PC-9 (cell line): ENCODE measurements at regions not wholly inside any gene's neighbourhood (a gene's known extent, or its start where the extent isn't known, plus 50 kb on each side); places are given as distances from the start of the nearest gene placed in this dataset.

Experiments used
- EZH2 ChIP-seq: fragments of 200-600 bp; sonication (generic); IDR thresholded peaks from 2 replicates; pipeline ENCODE4 v1.8.0; 2017; ENCODE audit warnings: antibody characterized with exemption, low read depth
- TF ChIP-seq, protein P1 (sequence below): fragments of 200-600 bp; sonication (generic); conservative IDR thresholded peaks from 2 replicates; pipeline ENCODE4 v1.6.1; 2017; ENCODE audit warnings: mixed run types, antibody characterized with exemption, mild to moderate bottlenecking, moderate library complexity

GRCh38 chr18:60445341-60445740, 72.8 kb upstream of the MC4R start:
- no peak for TF ChIP-seq EZH2
- TF ChIP-seq, protein P1, sequence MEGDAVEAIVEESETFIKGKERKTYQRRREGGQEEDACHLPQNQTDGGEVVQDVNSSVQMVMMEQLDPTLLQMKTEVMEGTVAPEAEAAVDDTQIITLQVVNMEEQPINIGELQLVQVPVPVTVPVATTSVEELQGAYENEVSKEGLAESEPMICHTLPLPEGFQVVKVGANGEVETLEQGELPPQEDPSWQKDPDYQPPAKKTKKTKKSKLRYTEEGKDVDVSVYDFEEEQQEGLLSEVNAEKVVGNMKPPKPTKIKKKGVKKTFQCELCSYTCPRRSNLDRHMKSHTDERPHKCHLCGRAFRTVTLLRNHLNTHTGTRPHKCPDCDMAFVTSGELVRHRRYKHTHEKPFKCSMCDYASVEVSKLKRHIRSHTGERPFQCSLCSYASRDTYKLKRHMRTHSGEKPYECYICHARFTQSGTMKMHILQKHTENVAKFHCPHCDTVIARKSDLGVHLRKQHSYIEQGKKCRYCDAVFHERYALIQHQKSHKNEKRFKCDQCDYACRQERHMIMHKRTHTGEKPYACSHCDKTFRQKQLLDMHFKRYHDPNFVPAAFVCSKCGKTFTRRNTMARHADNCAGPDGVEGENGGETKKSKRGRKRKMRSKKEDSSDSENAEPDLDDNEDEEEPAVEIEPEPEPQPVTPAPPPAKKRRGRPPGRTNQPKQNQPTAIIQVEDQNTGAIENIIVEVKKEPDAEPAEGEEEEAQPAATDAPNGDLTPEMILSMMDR, result no peak
